CD4-positive, alpha-beta T cell (primary cell): ENCODE measurements at regions not wholly inside any gene's neighbourhood (a gene's known extent, or its start where the extent isn't known, plus 50 kb on each side); places are given as distances from the start of the nearest gene placed in this dataset.
"Not testable (repeated sequence)": the region's sequence is repeated elsewhere in the genome, so short reads cannot be mapped to it uniquely, and the experiment has no call there.

ENCODE experiments used
- ATAC-seq: fragments of 200-7000 bp; cut with Tn5 transposase; one replicate; pipeline ENCODE4 v1.10.0; 2022; ENCODE audit warnings: mild to moderate bottlenecking; ENCODE audit not compliant: poor library complexity
- CTCF ChIA-PET: fragments of 350-600 bp; sonication (Branson Sonifier 250); formaldehyde crosslinking; loops from one replicate; lab custom pipeline; 2021; ENCODE audit warnings: antibody characterized with exemption, inconsistent platforms; lab: Charles Lee
- POLR2A ChIA-PET: fragments of 350-600 bp; sonication (Branson Sonifier 250); formaldehyde crosslinking; loops from one replicate; lab custom pipeline; 2021; ENCODE audit warnings: antibody characterized with exemption, inconsistent platforms; lab: Charles Lee
- DNase-seq, 14 experiments: peaks; one replicate each; pipeline ENCODE4 v3.0.0-alpha.2; 2013 to 2020; ENCODE audit warnings: mixed read lengths in 2 of 14
- H3K27ac ChIP-seq, 2 donors: one replicate each; pipeline versions ENCODE4 v1.5.1 to v1.7.0; 2013; ENCODE audit warnings: low read length in 2 of 2, low read depth in 1 of 2, mild to moderate bottlenecking in 1 of 2
- H3K27me3 ChIP-seq, 2 experiments: 1 replicate in 1 of 2; 2 replicates in 1 of 2; pipeline versions ENCODE4 v1.6.1 to v1.7.0; 2013; ENCODE audit warnings: low read length in 2 of 2, control low read depth in 1 of 2, mild to moderate bottlenecking in 1 of 2, moderate library complexity in 1 of 2; ENCODE audit not compliant: insufficient read depth in 2 of 2, control insufficient read depth in 1 of 2
- H3K36me3 ChIP-seq: one replicate; pipeline ENCODE4 v1.6.1; 2013; ENCODE audit warnings: low read length, control low read depth; ENCODE audit not compliant: insufficient read depth
- H3K4me1 ChIP-seq: one replicate; pipeline ENCODE4 v1.6.1; 2013; ENCODE audit warnings: low read length, control low read depth; ENCODE audit not compliant: insufficient read depth
- H3K4me3 ChIP-seq: one replicate; pipeline ENCODE4 v1.5.1; 2013; ENCODE audit warnings: mild to moderate bottlenecking, low read length, moderate library complexity
- H3K9me3 ChIP-seq, 2 experiments: 1 replicate in 1 of 2; 2 replicates in 1 of 2; pipeline versions ENCODE4 v1.6.1 to v1.7.0; 2013; ENCODE audit warnings: low read length in 2 of 2, mild to moderate bottlenecking in 2 of 2, control low read depth in 1 of 2, moderate library complexity in 1 of 2; ENCODE audit not compliant: control insufficient read depth in 1 of 2, insufficient read depth in 1 of 2
- H3K27ac Mint-ChIP-seq: one replicate; pipeline ENCODE4 v1.8.0; 2020; ENCODE audit warnings: mixed read lengths
- H3K27me3 Mint-ChIP-seq: one replicate; pipeline ENCODE4 v1.8.0; 2021; ENCODE audit warnings: mixed read lengths
- H3K36me3 Mint-ChIP-seq: one replicate; pipeline ENCODE4 v1.8.0; 2021; ENCODE audit warnings: low read depth, mixed read lengths
- H3K4me1 Mint-ChIP-seq: one replicate; pipeline ENCODE4 v1.8.0; 2021; ENCODE audit warnings: low read depth, mixed read lengths
- H3K4me3 Mint-ChIP-seq: one replicate; pipeline ENCODE4 v1.8.0; 2020; ENCODE audit warnings: mild to moderate bottlenecking, mixed read lengths
- H3K9me3 Mint-ChIP-seq: one replicate; pipeline ENCODE4 v1.8.0; 2020; ENCODE audit warnings: mixed read lengths
- intact Hi-C, 2 experiments: fragments of 100-400 bp; cut with DNase I in 1 of 2; cut with micrococcal nuclease in 1 of 2; formaldehyde crosslinking; loops; one replicate each; pipeline versions ENCODE4 v1.15.1 to v1.9.0; 2023 to 2025; cut with DNase I, micrococcal nuclease
- TF ChIP-seq, protein P1 (sequence below): fragments of 200-600 bp; IDR thresholded peaks from one replicate; pipeline ENCODE4 v1.8.0; 2022; ENCODE audit warnings: antibody characterized with exemption, mild to moderate bottlenecking

DNA sequence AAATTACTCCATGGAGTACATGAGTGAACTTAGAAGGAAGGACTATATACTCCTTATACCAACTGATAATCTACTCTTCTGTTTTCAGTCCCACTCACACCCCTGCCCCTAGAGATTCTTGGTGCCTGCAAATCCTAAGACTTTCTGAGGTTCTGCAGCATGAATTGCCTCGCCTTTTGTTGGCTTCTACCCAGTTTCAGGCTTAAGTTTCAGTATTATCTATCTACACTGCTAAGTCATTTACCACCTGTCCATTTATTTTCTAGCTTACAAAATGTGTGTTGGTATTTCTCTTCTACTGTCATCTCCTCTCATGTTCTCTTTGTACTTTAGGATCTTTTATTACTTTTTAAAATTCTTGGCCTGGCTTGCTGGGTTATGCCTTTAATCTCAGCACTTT is 94.4 kb upstream of the AMOT start:
- no peak overlapping the region for H3K27ac ChIP-seq
- H3K4me1 ChIP-seq = no peaks in the 10 kb centered on the region
- H3K9me3 ChIP-seq = no peaks in the 10 kb centered on the region
- Mint-ChIP-seq H3K9me3 (no peaks in the 10 kb centered on the region), H3K27ac (no peak overlapping the region), H3K4me1 (no peaks in the 10 kb centered on the region), H3K27me3 (no peaks in the 10 kb centered on the region), H3K4me3 (no peak overlapping the region), H3K36me3 (no peaks in the 10 kb centered on the region)
- H3K4me3 ChIP-seq = no peak overlapping the region
- H3K36me3 ChIP-seq = no peaks in the 10 kb centered on the region
- ChIA-PET CTCF (no interaction called here), POLR2A (no interaction called here)
- no peak for DNase-seq
- intact Hi-C loops = no loop called here
- no peak for ATAC-seq
- no peaks in the 10 kb centered on the region for H3K27me3 ChIP-seq
- TF ChIP-seq, protein P1, sequence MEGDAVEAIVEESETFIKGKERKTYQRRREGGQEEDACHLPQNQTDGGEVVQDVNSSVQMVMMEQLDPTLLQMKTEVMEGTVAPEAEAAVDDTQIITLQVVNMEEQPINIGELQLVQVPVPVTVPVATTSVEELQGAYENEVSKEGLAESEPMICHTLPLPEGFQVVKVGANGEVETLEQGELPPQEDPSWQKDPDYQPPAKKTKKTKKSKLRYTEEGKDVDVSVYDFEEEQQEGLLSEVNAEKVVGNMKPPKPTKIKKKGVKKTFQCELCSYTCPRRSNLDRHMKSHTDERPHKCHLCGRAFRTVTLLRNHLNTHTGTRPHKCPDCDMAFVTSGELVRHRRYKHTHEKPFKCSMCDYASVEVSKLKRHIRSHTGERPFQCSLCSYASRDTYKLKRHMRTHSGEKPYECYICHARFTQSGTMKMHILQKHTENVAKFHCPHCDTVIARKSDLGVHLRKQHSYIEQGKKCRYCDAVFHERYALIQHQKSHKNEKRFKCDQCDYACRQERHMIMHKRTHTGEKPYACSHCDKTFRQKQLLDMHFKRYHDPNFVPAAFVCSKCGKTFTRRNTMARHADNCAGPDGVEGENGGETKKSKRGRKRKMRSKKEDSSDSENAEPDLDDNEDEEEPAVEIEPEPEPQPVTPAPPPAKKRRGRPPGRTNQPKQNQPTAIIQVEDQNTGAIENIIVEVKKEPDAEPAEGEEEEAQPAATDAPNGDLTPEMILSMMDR = no peak

DNA sequence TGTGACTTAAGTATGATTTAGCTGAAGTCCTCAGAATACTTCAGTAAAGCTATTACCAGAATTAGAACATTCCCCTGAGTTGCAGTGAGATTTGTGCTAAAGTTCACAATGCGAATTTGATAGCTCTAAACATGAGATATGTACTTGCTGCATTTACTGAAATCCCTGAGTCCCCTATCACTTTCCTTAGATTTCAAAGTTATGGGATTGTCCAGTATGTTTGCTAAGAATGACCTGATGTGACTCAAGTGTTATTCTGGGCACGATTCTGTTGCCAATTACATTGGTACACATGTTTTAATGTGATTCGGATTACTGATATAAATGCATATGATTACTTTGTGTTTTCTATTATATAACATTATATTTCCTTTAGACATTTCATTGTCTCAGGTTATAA is 91.3 kb upstream of the AMOT start:
- ATAC-seq (no peak), DNase-seq (no peak)
- POLR2A ChIA-PET = no interaction called here
- H3K4me1 Mint-ChIP-seq = no peaks in the 10 kb centered on the region
- H3K4me1 ChIP-seq = no peaks in the 10 kb centered on the region
- no peak overlapping the region for H3K4me3 ChIP-seq
- CTCF ChIA-PET = no interaction called here
- H3K9me3 Mint-ChIP-seq = no peaks in the 10 kb centered on the region
- no peak overlapping the region for H3K27ac Mint-ChIP-seq
- no peaks in the 10 kb centered on the region for H3K9me3 ChIP-seq
- intact Hi-C loops = no loop called here
- no peak overlapping the region for H3K4me3 Mint-ChIP-seq
- no peak overlapping the region for H3K27ac ChIP-seq
- H3K27me3 ChIP-seq = no peaks in the 10 kb centered on the region
- TF ChIP-seq, protein P1 = no peak
- no peaks in the 10 kb centered on the region for H3K36me3 ChIP-seq
- no peaks in the 10 kb centered on the region for H3K36me3 Mint-ChIP-seq
- H3K27me3 Mint-ChIP-seq = no peaks in the 10 kb centered on the region

DNA sequence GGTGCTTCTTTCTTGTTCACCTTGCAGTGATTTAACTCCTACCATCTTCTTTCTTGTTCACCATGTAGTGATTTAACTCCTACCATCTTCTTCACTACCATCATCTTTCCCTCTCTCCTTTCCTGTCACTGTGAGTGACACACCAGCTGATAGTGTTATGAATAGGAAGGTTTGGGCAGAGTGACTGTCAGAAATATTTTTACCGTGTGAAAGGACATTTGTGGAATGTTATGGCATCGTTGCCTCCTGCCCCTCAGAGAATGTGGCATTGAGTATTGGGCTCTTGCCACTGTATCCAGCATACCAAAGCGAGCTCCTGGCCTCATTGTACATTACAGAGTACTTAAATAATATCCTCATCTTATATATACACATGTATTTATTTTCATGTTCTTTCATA is 90.8 kb upstream of the AMOT start:
- Mint-ChIP-seq H3K9me3 (no peaks in the 10 kb centered on the region), H3K4me3 (no peak overlapping the region), H3K27ac (no peak overlapping the region), H3K4me1 (no peaks in the 10 kb centered on the region), H3K27me3 (no peaks in the 10 kb centered on the region), H3K36me3 (no peaks in the 10 kb centered on the region)
- Histone ChIP-seq H3K36me3 (no peaks in the 10 kb centered on the region), H3K4me3 (no peak overlapping the region), H3K4me1 (no peaks in the 10 kb centered on the region), H3K9me3 (no peaks in the 10 kb centered on the region), H3K27ac (no peak overlapping the region), H3K27me3 (no peaks in the 10 kb centered on the region)
- CTCF ChIA-PET = no interaction called here
- POLR2A ChIA-PET = no interaction called here
- intact Hi-C loops = no loop called here
- TF ChIP-seq, protein P1 = no peak
- ATAC-seq (no peak), DNase-seq (no peak)

DNA sequence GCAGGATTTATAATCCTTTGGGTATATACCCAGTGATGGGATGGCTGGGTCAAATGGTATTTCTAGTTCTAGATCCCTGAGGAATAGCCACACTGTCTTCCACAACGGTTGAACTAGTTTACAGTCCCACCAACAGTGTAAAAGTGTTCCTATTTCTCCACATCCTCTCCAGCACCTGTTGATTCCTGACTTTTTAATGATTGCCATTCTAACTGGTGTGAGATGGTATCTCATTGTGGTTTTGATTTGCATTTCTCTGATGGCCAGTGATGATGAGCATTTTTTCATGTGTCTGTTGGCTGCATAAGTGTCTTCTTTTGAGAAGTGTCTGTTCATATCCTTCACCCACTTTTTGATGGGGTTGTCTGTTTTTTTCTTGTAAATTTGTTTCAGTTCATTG is 82.8 kb upstream of the AMOT start:
- H3K36me3 Mint-ChIP-seq, POLR2A ChIA-PET, H3K4me1 ChIP-seq, H3K27ac Mint-ChIP-seq, H3K4me3 ChIP-seq, intact Hi-C loops, DNase-seq, ATAC-seq, H3K4me3 Mint-ChIP-seq, CTCF ChIA-PET, H3K9me3 Mint-ChIP-seq, H3K27me3 Mint-ChIP-seq, H3K27ac ChIP-seq, H3K27me3 ChIP-seq, H3K9me3 ChIP-seq, H3K4me1 Mint-ChIP-seq, H3K36me3 ChIP-seq: not testable (repeated sequence)
